K562 (cell line): ENCODE measurements at regions not wholly inside any gene's neighbourhood (a gene's known extent, or its start where the extent isn't known, plus 50 kb on each side); places are given as distances from the start of the nearest gene placed in this dataset.

Experiments
- ARID1B ChIP-seq: fragments of 450-650 bp; IDR thresholded peaks from 2 replicates; pipeline ENCODE4 v1.6.1; 2016; ENCODE audit warnings: antibody characterized with exemption, mild to moderate bottlenecking, inconsistent platforms
- CTBP1 ChIP-seq: fragments of 450-650 bp; IDR thresholded peaks from 2 replicates; pipeline ENCODE4 v1.6.1; 2016; ENCODE audit warnings: borderline replicate concordance
- ESRRA ChIP-seq: fragments of 450-650 bp; IDR thresholded peaks from 2 replicates; pipeline ENCODE4 v1.6.1; 2014; ENCODE audit warnings: low read depth, mild to moderate bottlenecking, moderate library complexity, borderline replicate concordance
- FOXA1 ChIP-seq: fragments of 450-650 bp; IDR thresholded peaks from 2 replicates; pipeline ENCODE4 v1.6.1; 2016; ENCODE audit warnings: mild to moderate bottlenecking, borderline replicate concordance
- GABPB2 ChIP-seq: fragments of 250-450 bp; sonication (Bioruptor Pico); conservative IDR thresholded peaks from 2 replicates; pipeline ENCODE4 v1.5.1; 2021; ENCODE audit warnings: mild to moderate bottlenecking
- GATAD2B ChIP-seq: fragments of 450-650 bp; IDR thresholded peaks from 2 replicates; pipeline ENCODE4 v1.6.1; 2017; ENCODE audit warnings: mild to moderate bottlenecking, borderline replicate concordance
- GTF2E2 ChIP-seq: fragments of 200-800 bp; sonication (Bioruptor generic); IDR thresholded peaks from 2 replicates; pipeline ENCODE4 v1.6.1; 2016; ENCODE audit warnings: missing genetic modification characterization, missing compliant biosample characterization
- HCFC1 ChIP-seq: IDR thresholded peaks from 2 replicates; pipeline ENCODE4 v1.6.1; 2012; ENCODE audit warnings: low read depth, low read length, improper control_type of control experiment
- HDAC1 ChIP-seq, 2 experiments: fragments of 450-650 bp; IDR thresholded peaks; 2 replicates each; pipeline ENCODE4 v1.6.1; 2016 to 2017; ENCODE audit warnings: inconsistent platforms in 1 of 2, mild to moderate bottlenecking in 1 of 2, moderate library complexity in 1 of 2
- MCM2 ChIP-seq: fragments of 450-650 bp; IDR thresholded peaks from 2 replicates; pipeline ENCODE4 v1.6.1; 2017; ENCODE audit warnings: low read depth, mild to moderate bottlenecking
- MED1 ChIP-seq: sonication (generic); formaldehyde crosslinking; IDR thresholded peaks from 2 replicates; pipeline ENCODE4 v1.8.1; 2023; ENCODE audit warnings: missing genetic modification reagents, borderline replicate concordance
- NONO ChIP-seq, 2 experiments: fragments of 200-400 bp in 1 of 2; fragments of 450-650 bp in 1 of 2; formaldehyde crosslinking in 1 of 2; IDR thresholded peaks; 2 replicates each; pipeline ENCODE4 v1.6.1; 2017; ENCODE audit warnings: low read depth in 2 of 2, mild to moderate bottlenecking in 2 of 2, moderate library complexity in 2 of 2, low read length in 1 of 2
- PPARD ChIP-seq: fragments of 250-450 bp; sonication (Bioruptor Pico); IDR thresholded peaks from 2 replicates; pipeline ENCODE4 v1.8.0; 2022; ENCODE audit warnings: inconsistent platforms, mild to moderate bottlenecking, moderate library complexity
- PYGO2 ChIP-seq: fragments of 450-650 bp; IDR thresholded peaks from 2 replicates; pipeline ENCODE4 v1.6.1; 2016; ENCODE audit warnings: mild to moderate bottlenecking, missing genetic modification characterization, moderate library complexity, missing compliant biosample characterization
- RAD51 ChIP-seq: fragments of 450-650 bp; IDR thresholded peaks from 2 replicates; pipeline ENCODE4 v1.7.1; 2016; ENCODE audit warnings: low read depth, mild to moderate bottlenecking, borderline replicate concordance
- RBFOX2 ChIP-seq: fragments of 200-400 bp; formaldehyde crosslinking; IDR thresholded peaks from 2 replicates; pipeline ENCODE4 v1.6.1; 2017; ENCODE audit warnings: low read depth, mild to moderate bottlenecking, low read length, moderate library complexity
- TBP ChIP-seq: optimal IDR thresholded peaks from 2 replicates; pipeline ENCODE3; 2011; ENCODE audit warnings: low read depth, low read length, improper control_type of control experiment
- ZNF217 ChIP-seq: sonication (generic); formaldehyde crosslinking; IDR thresholded peaks from 2 replicates; pipeline ENCODE4 v1.8.0; 2022; ENCODE audit warnings: mild to moderate bottlenecking, missing genetic modification reagents
- ZNF224 ChIP-seq: sonication (generic); formaldehyde crosslinking; IDR thresholded peaks from 2 replicates; pipeline ENCODE4 v1.8.0; 2022; ENCODE audit warnings: mild to moderate bottlenecking, missing genetic modification reagents
- ZNF347 ChIP-seq: fragments of 450-650 bp; formaldehyde crosslinking; IDR thresholded peaks from 2 replicates; pipeline ENCODE4 v1.4.0; 2020; ENCODE audit warnings: low read depth, mild to moderate bottlenecking, moderate library complexity
- ZNF589 ChIP-seq: fragments of 200-800 bp; sonication (Bioruptor generic); IDR thresholded peaks from 2 replicates; pipeline ENCODE4 v1.6.1; 2016; ENCODE audit warnings: low read depth, missing genetic modification characterization, missing compliant biosample characterization
- ZNF696 ChIP-seq: fragments of 250-450 bp; sonication (Bioruptor Pico); conservative IDR thresholded peaks from 2 replicates; pipeline ENCODE4 v1.4.0; 2020; ENCODE audit warnings: mild to moderate bottlenecking, moderate library complexity
- TF ChIP-seq, protein P1 (sequence below): fragments of 250-450 bp; sonication (Bioruptor Pico); IDR thresholded peaks from 2 replicates; pipeline ENCODE4 v1.4.0; 2020; ENCODE audit warnings: borderline replicate concordance
- TF ChIP-seq, protein P2 (sequence below): fragments of 250-450 bp; sonication (Bioruptor Pico); IDR thresholded peaks from 2 replicates; pipeline ENCODE4 v1.8.0; 2021; ENCODE audit warnings: moderate library complexity, mild to moderate bottlenecking, inconsistent platforms
- TF ChIP-seq, protein P3 (sequence below): sonication (generic); formaldehyde crosslinking; IDR thresholded peaks from 2 replicates; pipeline ENCODE4 v1.8.0; 2023; ENCODE audit warnings: mild to moderate bottlenecking, missing genetic modification reagents
- TF ChIP-seq, protein P4 (sequence below): fragments of 450-650 bp; IDR thresholded peaks from 2 replicates; pipeline ENCODE4 v1.6.1; 2016; ENCODE audit warnings: missing biosample characterization, missing genetic modification characterization

DNA sequence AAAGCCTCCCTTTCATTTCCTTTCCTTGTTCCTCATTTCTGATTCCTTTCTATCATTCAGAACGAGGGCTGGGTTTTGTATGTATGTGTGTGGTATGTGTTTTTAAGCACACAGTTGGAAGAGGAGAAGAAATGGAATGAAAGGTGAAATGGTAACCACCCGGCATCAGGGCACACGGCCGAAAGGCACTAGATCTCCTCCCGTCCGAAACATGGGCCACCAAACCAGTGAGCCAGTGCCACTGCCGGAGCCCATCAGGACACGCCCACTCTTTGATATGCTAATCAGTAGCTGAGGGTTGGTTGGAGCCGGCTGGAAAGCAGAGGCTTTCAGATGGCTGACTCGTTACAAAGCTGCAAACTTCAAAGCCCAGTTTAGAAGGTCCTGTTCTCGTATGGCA lies 228.6 kb upstream of the JARID2 start (continued):
- TF ChIP-seq ARID1B (peak; percentile 51; the same call in 1 of the 2 replicates), MCM2 (no peak), GATAD2B (no peak; the same call in 1 of the 2 replicates), HCFC1 (no peak), ZNF224 (CRISPR knock-in tag) (no peak), MED1 (CRISPR knock-in tag) (no peak), ZNF589 (no peak), HDAC1 (IDR thresholded peaks at IDR 0.05) (peak in 1 of 2 experiments; percentile 44; a peak in 1 of 4 replicates), TBP (peak; percentile 19), RBFOX2 (0 out of 2 replicates have a peak, but pooled peaks have one; percentile 1), GABPB2 (CRISPR knock-in tag) (no peak), CTBP1 (0 out of 2 replicates have a peak, but pooled peaks have one; percentile 36), PYGO2 (tag) (no peak), ZNF217 (no peak), GTF2E2 (tag) (no peak), RAD51 (no peak), ZNF696 (CRISPR knock-in tag) (no peak), NONO (IDR thresholded peaks at IDR 0.05; ENCODE audit: low read depth in 2 of 2, low read length in 1 of 2) (no peak), ZNF347 (CRISPR knock-in tag) (no peak), ESRRA (0 out of 2 replicates have a peak, but pooled peaks have one; percentile 17), PPARD (CRISPR knock-in tag) (no peak), FOXA1 (no peak)
- TF ChIP-seq, protein P1, sequence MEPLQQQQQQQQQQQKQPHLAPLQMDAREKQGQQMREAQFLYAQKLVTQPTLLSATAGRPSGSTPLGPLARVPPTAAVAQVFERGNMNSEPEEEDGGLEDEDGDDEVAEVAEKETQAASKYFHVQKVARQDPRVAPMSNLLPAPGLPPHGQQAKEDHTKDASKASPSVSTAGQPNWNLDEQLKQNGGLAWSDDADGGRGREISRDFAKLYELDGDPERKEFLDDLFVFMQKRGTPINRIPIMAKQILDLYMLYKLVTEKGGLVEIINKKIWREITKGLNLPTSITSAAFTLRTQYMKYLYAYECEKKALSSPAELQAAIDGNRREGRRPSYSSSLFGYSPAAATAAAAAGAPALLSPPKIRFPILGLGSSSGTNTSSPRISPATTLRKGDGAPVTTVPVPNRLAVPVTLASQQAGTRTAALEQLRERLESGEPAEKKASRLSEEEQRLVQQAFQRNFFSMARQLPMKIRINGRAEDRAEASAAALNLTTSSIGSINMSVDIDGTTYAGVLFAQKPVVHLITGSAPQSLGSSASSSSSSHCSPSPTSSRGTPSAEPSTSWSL (CRISPR knock-in tag) = 0 out of 2 replicates have a peak, but pooled peaks have one; percentile 75
- TF ChIP-seq, protein P2, sequence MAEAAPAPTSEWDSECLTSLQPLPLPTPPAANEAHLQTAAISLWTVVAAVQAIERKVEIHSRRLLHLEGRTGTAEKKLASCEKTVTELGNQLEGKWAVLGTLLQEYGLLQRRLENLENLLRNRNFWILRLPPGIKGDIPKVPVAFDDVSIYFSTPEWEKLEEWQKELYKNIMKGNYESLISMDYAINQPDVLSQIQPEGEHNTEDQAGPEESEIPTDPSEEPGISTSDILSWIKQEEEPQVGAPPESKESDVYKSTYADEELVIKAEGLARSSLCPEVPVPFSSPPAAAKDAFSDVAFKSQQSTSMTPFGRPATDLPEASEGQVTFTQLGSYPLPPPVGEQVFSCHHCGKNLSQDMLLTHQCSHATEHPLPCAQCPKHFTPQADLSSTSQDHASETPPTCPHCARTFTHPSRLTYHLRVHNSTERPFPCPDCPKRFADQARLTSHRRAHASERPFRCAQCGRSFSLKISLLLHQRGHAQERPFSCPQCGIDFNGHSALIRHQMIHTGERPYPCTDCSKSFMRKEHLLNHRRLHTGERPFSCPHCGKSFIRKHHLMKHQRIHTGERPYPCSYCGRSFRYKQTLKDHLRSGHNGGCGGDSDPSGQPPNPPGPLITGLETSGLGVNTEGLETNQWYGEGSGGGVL = no peak
- TF ChIP-seq, protein P3, sequence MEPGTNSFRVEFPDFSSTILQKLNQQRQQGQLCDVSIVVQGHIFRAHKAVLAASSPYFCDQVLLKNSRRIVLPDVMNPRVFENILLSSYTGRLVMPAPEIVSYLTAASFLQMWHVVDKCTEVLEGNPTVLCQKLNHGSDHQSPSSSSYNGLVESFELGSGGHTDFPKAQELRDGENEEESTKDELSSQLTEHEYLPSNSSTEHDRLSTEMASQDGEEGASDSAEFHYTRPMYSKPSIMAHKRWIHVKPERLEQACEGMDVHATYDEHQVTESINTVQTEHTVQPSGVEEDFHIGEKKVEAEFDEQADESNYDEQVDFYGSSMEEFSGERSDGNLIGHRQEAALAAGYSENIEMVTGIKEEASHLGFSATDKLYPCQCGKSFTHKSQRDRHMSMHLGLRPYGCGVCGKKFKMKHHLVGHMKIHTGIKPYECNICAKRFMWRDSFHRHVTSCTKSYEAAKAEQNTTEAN = no peak
- TF ChIP-seq, protein P4, sequence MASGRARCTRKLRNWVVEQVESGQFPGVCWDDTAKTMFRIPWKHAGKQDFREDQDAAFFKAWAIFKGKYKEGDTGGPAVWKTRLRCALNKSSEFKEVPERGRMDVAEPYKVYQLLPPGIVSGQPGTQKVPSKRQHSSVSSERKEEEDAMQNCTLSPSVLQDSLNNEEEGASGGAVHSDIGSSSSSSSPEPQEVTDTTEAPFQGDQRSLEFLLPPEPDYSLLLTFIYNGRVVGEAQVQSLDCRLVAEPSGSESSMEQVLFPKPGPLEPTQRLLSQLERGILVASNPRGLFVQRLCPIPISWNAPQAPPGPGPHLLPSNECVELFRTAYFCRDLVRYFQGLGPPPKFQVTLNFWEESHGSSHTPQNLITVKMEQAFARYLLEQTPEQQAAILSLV (tag) = no peak
